B cell (primary cell): ENCODE measurements at regions not wholly inside any gene's neighbourhood (a gene's known extent, or its start where the extent isn't known, plus 50 kb on each side); places are given as distances from the start of the nearest gene placed in this dataset.

Experiments
- ATAC-seq: fragments of 200-7000 bp; cut with Tn5 transposase; one replicate; pipeline ENCODE4 v1.10.0; 2021; ENCODE audit warnings: low read depth, mild to moderate bottlenecking, moderate number of reproducible peaks, moderate library complexity
- CTCF ChIA-PET: fragments of 350-600 bp; sonication (Branson Sonifier 250); formaldehyde crosslinking; loops from one replicate; lab custom pipeline; 2021; ENCODE audit warnings: antibody characterized with exemption, inconsistent platforms; lab: Charles Lee
- POLR2A ChIA-PET: fragments of 350-600 bp; sonication (Branson Sonifier 250); formaldehyde crosslinking; loops from one replicate; lab custom pipeline; 2021; ENCODE audit warnings: antibody characterized with exemption; lab: Charles Lee
- DNase-seq: peaks from one replicate; pipeline ENCODE4 v3.0.0; 2013
- H2AFZ ChIP-seq: 2 replicates; pipeline ENCODE4 v1.6.1; 2012; ENCODE audit warnings: mild to moderate bottlenecking, low read depth, low read length; ENCODE audit not compliant: insufficient read depth, poor library complexity, severe bottlenecking
- H3K27ac ChIP-seq, 2 donors: 1 replicate in 1 of 2; 2 replicates in 1 of 2; pipeline ENCODE4 v1.5.1; 2012 to 2013; ENCODE audit warnings: low read length in 2 of 2, mild to moderate bottlenecking in 2 of 2, moderate library complexity in 1 of 2
- H3K27me3 ChIP-seq, 4 experiments: fragments of 200-600 bp in 1 of 4; sonication (generic) in 1 of 4; replicated peaks in 1 of 4; 1 replicate in 2 of 4; 2 replicates in 2 of 4; pipeline versions ENCODE4 v1.6.1 to v1.7.0; 2013 to 2016; ENCODE audit warnings: low read length in 3 of 4, mild to moderate bottlenecking in 2 of 4, mixed read lengths in 1 of 4, moderate library complexity in 1 of 4; ENCODE audit not compliant: insufficient read depth in 4 of 4, control insufficient read depth in 3 of 4; ENCODE audit errors: control extremely low read depth in 1 of 4
- H3K36me3 ChIP-seq, 2 experiments: replicated peaks in 1 of 2; 1 replicate in 1 of 2; 2 replicates in 1 of 2; pipeline versions ENCODE4 v1.6.1 to v1.7.1; 2013; ENCODE audit warnings: low read length in 1 of 2; ENCODE audit not compliant: insufficient read depth in 2 of 2, control insufficient read depth in 1 of 2; ENCODE audit errors: control extremely low read depth in 1 of 2, extremely low read depth in 1 of 2
- H3K4me1 ChIP-seq, 2 donors: fragments of 200-600 bp in 1 of 2; sonication (generic) in 1 of 2; 1 replicate in 1 of 2; 2 replicates in 1 of 2; pipeline versions ENCODE4 v1.5.1 to v1.6.1; 2013 to 2017; ENCODE audit warnings: low read length in 2 of 2; ENCODE audit not compliant: control insufficient read depth in 2 of 2, insufficient read depth in 2 of 2
- H3K4me2 ChIP-seq: replicated peaks from 2 replicates; pipeline ENCODE3; 2012; ENCODE audit warnings: mild to moderate bottlenecking, low read depth, low read length; ENCODE audit not compliant: poor library complexity, severe bottlenecking
- H3K4me3 ChIP-seq, 5 experiments: fragments of 200-600 bp in 1 of 5; sonication (generic) in 1 of 5; 1 replicate in 3 of 5; 2 replicates in 2 of 5; pipeline versions ENCODE4 v1.5.1 to v1.7.0; 2011 to 2016; ENCODE audit warnings: low read length in 4 of 5, mild to moderate bottlenecking in 4 of 5, low read depth in 2 of 5, control low read depth in 1 of 5, moderate library complexity in 1 of 5; ENCODE audit not compliant: insufficient read depth in 1 of 5; ENCODE audit errors: control extremely low read depth in 1 of 5, extremely low read depth in 1 of 5
- H3K79me2 ChIP-seq: fragments of 200-600 bp; sonication (generic); one replicate; pipeline ENCODE4 v1.6.0; 2016; ENCODE audit warnings: low read length; ENCODE audit not compliant: control insufficient read depth, insufficient read depth
- H3K9ac ChIP-seq: fragments of 200-600 bp; sonication (generic); 2 replicates; pipeline ENCODE4 v1.6.1; 2017; ENCODE audit warnings: mild to moderate bottlenecking, low read length, moderate library complexity
- H3K9me3 ChIP-seq, 3 donors: one replicate each; pipeline versions ENCODE4 v1.6.1 to v1.7.1; 2013; ENCODE audit warnings: low read length in 2 of 3; ENCODE audit not compliant: control insufficient read depth in 2 of 3, insufficient read depth in 1 of 3; ENCODE audit errors: control extremely low read depth in 1 of 3
- H4K20me1 ChIP-seq: 2 replicates; pipeline ENCODE4 v1.6.0; 2012; ENCODE audit warnings: mild to moderate bottlenecking, low read length; ENCODE audit not compliant: insufficient read depth, control insufficient read depth, poor library complexity, severe bottlenecking
- H3K27ac Mint-ChIP-seq: one replicate; pipeline ENCODE4 v1.8.0; 2021; ENCODE audit warnings: mixed read lengths
- H3K27me3 Mint-ChIP-seq: one replicate; pipeline ENCODE4 v1.8.0; 2021; ENCODE audit warnings: mixed read lengths
- H3K4me1 Mint-ChIP-seq: one replicate; pipeline ENCODE4 v1.8.0; 2021; ENCODE audit warnings: mixed read lengths
- H3K4me3 Mint-ChIP-seq: one replicate; pipeline ENCODE4 v1.8.0; 2021; ENCODE audit warnings: mixed read lengths
- H3K9me3 Mint-ChIP-seq: one replicate; pipeline ENCODE4 v1.8.0; 2022; ENCODE audit warnings: mixed read lengths; ENCODE audit not compliant: insufficient read depth
- CTCF ChIP-seq: fragments of 200-600 bp; IDR thresholded peaks from one replicate; pipeline ENCODE4 v1.8.0; 2022; ENCODE audit warnings: antibody characterized with exemption, mild to moderate bottlenecking
- EZH2 ChIP-seq: IDR thresholded peaks from 2 replicates; pipeline ENCODE4 v1.6.1; 2012; ENCODE audit warnings: borderline replicate concordance, low read depth, mild to moderate bottlenecking, moderate library complexity, low read length; ENCODE audit not compliant: insufficient read depth, poor library complexity, severe bottlenecking
- WGBS: methylation state at CpG from one replicate; pipeline ENCODE4 v1.1.5; 2013; ENCODE audit warnings: missing lambda C conversion rate; ENCODE audit not compliant: insufficient coverage; 5-methylcytosine and 5-hydroxymethylcytosine counted together
- intact Hi-C: fragments of 100-400 bp; cut with micrococcal nuclease; formaldehyde crosslinking; loops from one replicate; pipeline ENCODE4 v1.10.0; 2022

DNA sequence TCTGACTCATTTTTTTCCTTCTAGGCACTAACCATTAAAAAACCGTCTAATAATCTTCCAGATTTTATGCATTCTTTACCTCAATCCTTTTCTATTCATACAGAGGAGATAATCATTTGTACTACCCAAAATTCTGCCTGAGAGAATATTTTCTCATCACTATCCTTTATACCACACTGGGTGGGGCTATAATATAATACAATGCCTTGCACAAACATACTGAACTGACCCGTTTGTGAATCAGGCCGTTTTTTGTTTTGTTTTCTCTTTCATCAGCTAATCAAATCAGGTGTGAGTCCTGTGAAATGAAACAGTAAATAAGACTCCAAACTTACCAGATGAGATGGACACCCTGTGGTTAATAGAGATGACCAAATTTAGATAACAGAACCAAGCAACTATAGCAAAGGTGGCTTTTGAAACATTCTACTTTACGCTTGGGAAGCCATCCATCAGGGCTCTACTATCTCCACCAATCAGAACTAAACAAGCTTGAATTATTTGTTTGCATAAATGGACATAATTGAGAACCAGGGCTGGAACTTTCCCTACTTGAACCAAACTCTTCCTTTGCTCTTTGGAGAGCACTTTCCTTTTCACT, 573.0 kb downstream of the GABRG1 start:
- WGBS: 88% methylated on average over 1 of the region's 4 CpGs

More for the DNA sequence above, 573.0 kb downstream of the GABRG1 start:
- CTCF ChIA-PET: no interaction called here
- no peaks in the 10 kb centered on the region for H3K27me3 Mint-ChIP-seq
- Histone ChIP-seq H3K27ac (no peak overlapping the region), H3K9ac (no peak overlapping the region), H3K79me2 (no peaks in the 10 kb centered on the region), H3K9me3 (no peaks in the 10 kb centered on the region), H3K27me3 (no peaks in the 10 kb centered on the region), H3K4me3 (no peak overlapping the region), H2AFZ (no peak overlapping the region), H3K36me3 (no peaks in the 10 kb centered on the region), H3K4me1 (no peaks in the 10 kb centered on the region), H4K20me1 (no peaks in the 10 kb centered on the region), H3K4me2 (no peak overlapping the region)
- POLR2A ChIA-PET: no interaction called here
- intact Hi-C loops: no loop called here
- no peaks in the 10 kb centered on the region for H3K4me1 Mint-ChIP-seq
- DNase-seq (no peak), ATAC-seq (no peak)
- H3K9me3 Mint-ChIP-seq: peaks cover 7% of the 10 kb centered on the region
- H3K4me3 Mint-ChIP-seq: no peak overlapping the region
- TF ChIP-seq EZH2 (no peak), CTCF (no peak)
- H3K27ac Mint-ChIP-seq: no peak overlapping the region
